ENCODE measurements at regions not wholly inside any gene's neighbourhood (a gene's known extent, or its start where the extent isn't known, plus 50 kb on each side); places are given as distances from the start of the nearest gene placed in this dataset.

DNA sequence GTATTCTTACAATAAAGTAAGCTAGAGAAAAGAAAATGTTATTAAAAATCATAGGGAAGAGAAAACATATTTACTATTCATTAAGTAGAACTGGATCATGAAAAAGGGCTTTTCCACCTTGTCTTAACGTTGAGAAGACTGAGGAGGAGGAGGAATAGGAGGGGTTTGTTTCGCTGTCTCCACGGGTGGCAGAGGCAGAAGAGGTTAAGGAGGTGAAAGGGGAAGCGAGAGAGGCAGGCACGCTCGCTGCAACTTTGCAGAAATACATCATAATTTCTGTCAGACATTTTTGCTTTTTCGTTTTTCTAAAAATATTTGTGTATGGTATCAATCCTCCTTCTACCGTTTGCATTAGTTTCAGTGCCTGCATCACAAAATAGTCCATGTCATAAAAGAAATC lies 2375.1 kb upstream of the AGA start:
- Histone ChIP-seq H3K27me3 (ENCODE audit: control insufficient read depth in 3 of 3, insufficient read depth in 3 of 3, low read length in 3 of 3) (no peaks in the 10 kb centered on the region), H3K27ac (ENCODE audit: low read depth, low read length) (no peak overlapping the region), H3K4me1 (ENCODE audit: control insufficient read depth in 3 of 3, insufficient read depth in 3 of 3, low read length in 3 of 3) (no peaks in the 10 kb centered on the region), H3K9ac (ENCODE audit: low read depth in 1 of 3, low read length in 3 of 3) (no peak overlapping the region), H3K36me3 (ENCODE audit: control insufficient read depth in 3 of 3, insufficient read depth in 3 of 3, low read length in 3 of 3) (no peaks in the 10 kb centered on the region), H3K4me3 (ENCODE audit: low read length in 3 of 3) (no peak overlapping the region), H3K9me3 (ENCODE audit: control insufficient read depth in 3 of 3, low read length in 3 of 3) (no peaks in the 10 kb centered on the region)

DNA sequence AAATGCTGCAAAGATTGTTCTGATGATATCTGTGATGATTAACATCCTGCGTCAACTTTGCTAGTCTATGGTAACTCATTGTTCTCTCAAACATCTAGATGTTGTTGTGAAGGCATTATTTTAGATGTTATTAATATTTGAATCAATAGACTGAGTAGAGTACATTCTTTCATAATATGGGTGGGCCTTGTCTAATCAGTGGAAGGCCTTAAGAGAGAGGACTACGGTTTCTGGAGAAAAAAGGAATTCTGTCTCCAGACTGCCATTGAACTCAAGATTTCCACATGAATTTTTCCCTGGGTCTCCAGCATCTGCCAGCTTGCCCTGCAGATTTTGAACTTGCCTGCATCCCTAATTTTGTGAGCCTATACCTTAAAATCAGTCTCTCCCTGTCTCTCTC lies 2381.1 kb upstream of the AGA start:
- no peaks in the 10 kb centered on the region for H3K27me3 ChIP-seq (ENCODE audit: control insufficient read depth in 3 of 3, insufficient read depth in 3 of 3, low read length in 3 of 3)
- no peaks in the 10 kb centered on the region for H3K4me1 ChIP-seq (ENCODE audit: control insufficient read depth in 3 of 3, insufficient read depth in 3 of 3, low read length in 3 of 3)
- H3K9me3 ChIP-seq (ENCODE audit: control insufficient read depth in 3 of 3, low read length in 3 of 3), result no peaks in the 10 kb centered on the region
- H3K9ac ChIP-seq (ENCODE audit: low read depth in 1 of 3, low read length in 3 of 3), result no peak overlapping the region
- H3K27ac ChIP-seq (ENCODE audit: low read depth, low read length), result no peak overlapping the region
- H3K36me3 ChIP-seq (ENCODE audit: control insufficient read depth in 3 of 3, insufficient read depth in 3 of 3, low read length in 3 of 3), result no peaks in the 10 kb centered on the region
- no peak overlapping the region for H3K4me3 ChIP-seq (ENCODE audit: low read length in 3 of 3)

DNA sequence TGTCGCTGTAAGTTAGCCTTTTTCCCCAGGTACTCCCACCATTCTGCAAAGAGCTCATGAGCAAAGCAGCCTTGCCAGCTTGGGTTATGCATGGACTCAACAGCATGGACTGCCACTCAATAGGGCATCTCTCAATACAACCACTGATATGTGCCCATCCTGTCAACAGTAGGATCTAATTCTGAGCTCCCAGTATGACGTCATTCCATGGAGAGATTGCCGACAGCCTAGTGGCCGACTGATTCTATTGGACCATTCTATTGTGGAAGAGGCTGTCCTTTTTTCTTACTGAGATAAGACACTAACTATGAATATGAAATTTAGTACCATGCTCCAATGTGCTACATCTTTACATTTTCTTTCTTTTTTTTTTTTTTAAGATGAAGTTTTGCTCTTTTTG lies 2389.0 kb upstream of the AGA start:
- H3K9ac ChIP-seq (ENCODE audit: low read depth in 1 of 3, low read length in 3 of 3), result no peak overlapping the region
- no peaks in the 10 kb centered on the region for H3K27me3 ChIP-seq (ENCODE audit: control insufficient read depth in 3 of 3, insufficient read depth in 3 of 3, low read length in 3 of 3)
- no peaks in the 10 kb centered on the region for H3K36me3 ChIP-seq (ENCODE audit: control insufficient read depth in 3 of 3, insufficient read depth in 3 of 3, low read length in 3 of 3)
- no peak overlapping the region for H3K4me3 ChIP-seq (ENCODE audit: low read length in 3 of 3)
- H3K9me3 ChIP-seq (ENCODE audit: control insufficient read depth in 3 of 3, low read length in 3 of 3), result peaks cover 0 to 3% (median 0%) of the 10 kb centered on the region in 3 donors
- no peaks in the 10 kb centered on the region for H3K4me1 ChIP-seq (ENCODE audit: control insufficient read depth in 3 of 3, insufficient read depth in 3 of 3, low read length in 3 of 3)
- H3K27ac ChIP-seq (ENCODE audit: low read depth, low read length), result no peak overlapping the region

DNA sequence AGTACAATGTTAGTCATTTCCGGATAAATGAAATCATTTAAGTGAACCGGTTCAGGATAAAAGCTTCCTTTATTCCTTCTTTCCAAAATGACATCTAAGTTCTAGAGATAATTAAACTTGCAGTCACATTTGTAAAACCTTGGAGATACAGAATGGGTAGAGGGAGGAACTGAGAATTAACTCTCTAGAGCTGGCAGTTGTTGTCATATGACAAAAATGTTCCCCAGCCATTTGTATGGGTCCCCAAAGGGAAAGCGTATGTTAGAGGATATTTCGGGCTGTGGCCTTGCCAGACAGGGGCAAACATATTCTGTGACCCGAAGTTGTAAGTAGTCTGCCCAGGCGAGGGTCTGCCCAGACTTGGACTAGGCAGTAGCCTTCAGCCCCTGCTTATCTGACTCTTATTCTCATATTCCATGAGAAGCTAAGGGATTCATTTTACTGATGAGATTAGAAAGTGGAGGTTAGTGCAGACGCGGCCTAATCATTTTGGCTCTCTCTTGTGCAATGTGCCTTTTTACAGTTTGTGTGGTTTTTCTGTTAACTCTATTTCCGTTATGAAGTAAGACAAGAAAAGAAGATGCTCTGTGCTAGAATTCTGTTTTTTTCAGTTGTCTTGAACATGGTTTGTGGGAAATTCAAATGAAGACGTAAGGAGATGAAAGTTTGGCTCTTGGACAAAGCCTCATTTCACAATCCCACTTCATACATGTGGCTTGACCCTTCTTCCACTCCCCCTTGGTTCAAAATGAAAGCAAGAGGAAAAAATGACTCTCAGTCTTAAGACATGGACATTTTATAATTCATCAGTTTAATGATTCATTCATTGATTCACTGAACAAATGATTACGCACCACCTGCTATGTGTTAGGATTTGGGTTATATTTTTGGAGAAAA lies 2394.2 kb upstream of the AGA start:
- peaks cover 0 to 3% (median 0%) of the 10 kb centered on the region in 3 donors for H3K9me3 ChIP-seq (ENCODE audit: control insufficient read depth in 3 of 3, low read length in 3 of 3)
- H3K36me3 ChIP-seq (ENCODE audit: control insufficient read depth in 3 of 3, insufficient read depth in 3 of 3, low read length in 3 of 3), result no peaks in the 10 kb centered on the region
- H3K27ac ChIP-seq (ENCODE audit: low read depth, low read length), result no peak overlapping the region
- H3K4me3 ChIP-seq (ENCODE audit: low read length in 3 of 3), result no peak overlapping the region
- no peaks in the 10 kb centered on the region for H3K27me3 ChIP-seq (ENCODE audit: control insufficient read depth in 3 of 3, insufficient read depth in 3 of 3, low read length in 3 of 3)
- H3K9ac ChIP-seq (ENCODE audit: low read depth in 1 of 3, low read length in 3 of 3), result no peak overlapping the region
- H3K4me1 ChIP-seq (ENCODE audit: control insufficient read depth in 3 of 3, insufficient read depth in 3 of 3, low read length in 3 of 3), result no peaks in the 10 kb centered on the region

DNA sequence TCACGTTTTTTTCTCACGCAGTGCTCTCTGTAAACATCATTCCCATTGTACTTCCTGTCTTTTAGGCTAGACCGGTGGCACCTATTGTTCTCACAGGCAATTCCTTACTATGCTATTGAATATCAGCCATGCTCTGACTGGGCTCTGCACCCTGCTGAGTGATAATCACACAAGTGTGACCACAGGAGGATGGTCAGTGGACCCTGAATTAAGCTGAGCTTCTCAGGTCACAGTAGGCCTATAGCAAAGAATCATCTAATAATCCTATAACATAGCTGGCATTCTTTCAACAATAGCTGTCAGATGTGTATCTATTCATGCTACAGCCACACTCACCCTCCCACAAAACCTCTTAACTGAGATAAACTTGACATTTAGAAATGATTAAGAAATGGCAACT lies 2399.8 kb upstream of the TENM3 start:
- Histone ChIP-seq H3K36me3 (ENCODE audit: control insufficient read depth in 3 of 3, insufficient read depth in 3 of 3, low read length in 3 of 3) (no peaks in the 10 kb centered on the region), H3K9ac (ENCODE audit: low read depth in 1 of 3, low read length in 3 of 3) (no peak overlapping the region), H3K4me1 (ENCODE audit: control insufficient read depth in 3 of 3, insufficient read depth in 3 of 3, low read length in 3 of 3) (no peaks in the 10 kb centered on the region), H3K27ac (ENCODE audit: low read depth, low read length) (no peak overlapping the region), H3K4me3 (ENCODE audit: low read length in 3 of 3) (no peak overlapping the region), H3K27me3 (ENCODE audit: control insufficient read depth in 3 of 3, insufficient read depth in 3 of 3, low read length in 3 of 3) (no peaks in the 10 kb centered on the region), H3K9me3 (ENCODE audit: control insufficient read depth in 3 of 3, low read length in 3 of 3) (no peaks in the 10 kb centered on the region)

DNA sequence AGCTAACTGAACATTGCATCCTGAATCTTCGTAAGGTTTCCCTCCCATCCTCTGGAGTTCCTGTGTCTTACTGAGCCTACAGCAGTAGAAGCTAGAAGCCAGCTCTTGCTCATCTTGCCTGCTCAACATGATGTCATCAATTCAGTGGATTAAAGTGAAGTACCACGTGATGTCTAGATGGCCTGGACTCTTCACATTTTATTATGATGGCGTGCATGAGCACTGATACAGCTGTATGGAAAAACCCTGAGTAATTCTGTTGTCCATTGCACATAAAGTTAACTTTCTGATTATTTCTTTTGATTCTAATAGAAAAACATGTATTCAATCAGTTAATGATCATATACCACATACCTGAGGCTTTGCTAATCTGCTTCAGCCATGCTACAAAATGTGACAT lies 2387.7 kb upstream of the TENM3 start:
- Histone ChIP-seq H3K9ac (ENCODE audit: low read depth in 1 of 3, low read length in 3 of 3) (no peak overlapping the region), H3K9me3 (ENCODE audit: control insufficient read depth in 3 of 3, low read length in 3 of 3) (no peaks in the 10 kb centered on the region), H3K36me3 (ENCODE audit: control insufficient read depth in 3 of 3, insufficient read depth in 3 of 3, low read length in 3 of 3) (no peaks in the 10 kb centered on the region), H3K4me3 (ENCODE audit: low read length in 3 of 3) (no peak overlapping the region), H3K4me1 (ENCODE audit: control insufficient read depth in 3 of 3, insufficient read depth in 3 of 3, low read length in 3 of 3) (no peaks in the 10 kb centered on the region), H3K27me3 (ENCODE audit: control insufficient read depth in 3 of 3, insufficient read depth in 3 of 3, low read length in 3 of 3) (no peaks in the 10 kb centered on the region), H3K27ac (ENCODE audit: low read depth, low read length) (no peak overlapping the region)

DNA sequence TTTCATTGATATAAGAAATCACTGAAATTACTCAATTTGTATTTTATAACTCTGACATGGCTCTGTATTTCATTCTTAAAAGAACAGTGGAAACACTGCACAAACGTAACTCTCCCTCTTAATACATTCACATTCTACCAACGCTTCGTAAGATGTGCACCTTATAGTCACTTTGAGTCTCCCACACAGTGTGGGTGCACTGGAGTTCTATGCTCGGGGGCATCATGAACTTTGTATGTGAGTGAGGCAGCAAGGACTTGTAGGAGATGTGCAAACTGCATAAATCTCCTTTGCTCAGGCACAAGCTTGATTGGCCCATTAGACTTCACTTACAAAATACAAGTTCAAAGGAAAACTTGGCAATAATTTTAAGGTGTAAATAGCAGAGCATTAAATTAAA lies 2385.0 kb upstream of the TENM3 start:
- no peaks in the 10 kb centered on the region for H3K27me3 ChIP-seq (ENCODE audit: control insufficient read depth in 3 of 3, insufficient read depth in 3 of 3, low read length in 3 of 3)
- no peak overlapping the region for H3K27ac ChIP-seq (ENCODE audit: low read depth, low read length)
- no peaks in the 10 kb centered on the region for H3K36me3 ChIP-seq (ENCODE audit: control insufficient read depth in 3 of 3, insufficient read depth in 3 of 3, low read length in 3 of 3)
- no peak overlapping the region for H3K4me3 ChIP-seq (ENCODE audit: low read length in 3 of 3)
- H3K4me1 ChIP-seq (ENCODE audit: control insufficient read depth in 3 of 3, insufficient read depth in 3 of 3, low read length in 3 of 3), result no peaks in the 10 kb centered on the region
- no peak overlapping the region for H3K9ac ChIP-seq (ENCODE audit: low read depth in 1 of 3, low read length in 3 of 3)
- H3K9me3 ChIP-seq (ENCODE audit: control insufficient read depth in 3 of 3, low read length in 3 of 3), result no peaks in the 10 kb centered on the region

DNA sequence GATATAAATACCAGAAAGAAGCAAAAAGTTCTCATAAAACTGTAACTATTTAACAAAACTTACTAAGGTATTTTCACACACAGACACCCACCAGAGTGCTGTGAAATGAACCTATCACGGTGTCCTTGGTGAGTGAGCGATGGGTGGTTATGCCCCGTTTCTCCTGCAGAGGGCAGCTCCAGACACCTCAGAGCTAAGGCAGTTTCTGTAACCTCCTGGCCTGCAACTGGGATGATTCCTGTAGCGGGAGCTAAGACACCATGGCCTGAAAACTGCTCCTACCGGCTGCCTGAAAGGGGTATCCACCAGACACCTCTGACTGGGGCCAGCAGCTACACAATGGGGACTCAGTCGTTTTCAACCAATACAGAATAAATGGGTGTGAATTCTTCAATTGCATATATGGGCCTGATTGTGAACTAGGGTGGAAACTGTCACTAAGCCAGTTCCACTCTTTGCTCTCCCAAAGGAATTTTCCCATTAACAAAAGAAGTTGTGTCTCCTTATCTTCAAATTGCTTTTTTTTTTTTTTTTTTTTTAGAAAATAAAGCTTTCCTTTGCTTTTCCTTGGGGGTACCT lies 2375.8 kb upstream of the TENM3 start:
- H3K27ac ChIP-seq (ENCODE audit: low read depth, low read length), result no peak overlapping the region
- H3K9ac ChIP-seq (ENCODE audit: low read depth in 1 of 3, low read length in 3 of 3), result no peak overlapping the region
- H3K36me3 ChIP-seq (ENCODE audit: control insufficient read depth in 3 of 3, insufficient read depth in 3 of 3, low read length in 3 of 3), result no peaks in the 10 kb centered on the region
- H3K9me3 ChIP-seq (ENCODE audit: control insufficient read depth in 3 of 3, low read length in 3 of 3), result no peaks in the 10 kb centered on the region
- no peak overlapping the region for H3K4me3 ChIP-seq (ENCODE audit: low read length in 3 of 3)
- no peaks in the 10 kb centered on the region for H3K4me1 ChIP-seq (ENCODE audit: control insufficient read depth in 3 of 3, insufficient read depth in 3 of 3, low read length in 3 of 3)
- no peaks in the 10 kb centered on the region for H3K27me3 ChIP-seq (ENCODE audit: control insufficient read depth in 3 of 3, insufficient read depth in 3 of 3, low read length in 3 of 3)

DNA sequence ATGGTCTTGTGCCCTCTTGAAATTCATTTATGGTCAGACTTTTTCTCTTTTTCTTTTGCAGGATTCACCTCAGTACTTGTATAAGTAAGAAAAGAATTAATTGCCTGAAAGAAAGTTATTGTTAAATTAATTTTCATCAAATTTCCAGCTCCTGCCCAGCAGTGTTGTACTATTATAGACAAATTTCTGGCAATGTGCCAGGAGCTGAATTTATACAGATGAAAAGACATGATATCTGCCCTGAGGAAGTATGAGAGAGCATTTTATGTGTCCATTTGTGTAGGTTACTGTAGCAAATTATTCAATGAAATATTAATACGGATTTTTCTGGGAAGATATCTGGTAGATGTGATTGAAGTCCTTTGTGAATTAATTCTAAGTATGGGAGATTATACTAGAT lies 2371.5 kb upstream of the TENM3 start:
- Histone ChIP-seq H3K9me3 (ENCODE audit: control insufficient read depth in 3 of 3, low read length in 3 of 3) (no peaks in the 10 kb centered on the region), H3K4me3 (ENCODE audit: low read length in 3 of 3) (no peak overlapping the region), H3K27ac (ENCODE audit: low read depth, low read length) (no peak overlapping the region), H3K36me3 (ENCODE audit: control insufficient read depth in 3 of 3, insufficient read depth in 3 of 3, low read length in 3 of 3) (no peaks in the 10 kb centered on the region), H3K27me3 (ENCODE audit: control insufficient read depth in 3 of 3, insufficient read depth in 3 of 3, low read length in 3 of 3) (no peaks in the 10 kb centered on the region), H3K4me1 (ENCODE audit: control insufficient read depth in 3 of 3, insufficient read depth in 3 of 3, low read length in 3 of 3) (no peaks in the 10 kb centered on the region), H3K9ac (ENCODE audit: low read depth in 1 of 3, low read length in 3 of 3) (no peak overlapping the region)

DNA sequence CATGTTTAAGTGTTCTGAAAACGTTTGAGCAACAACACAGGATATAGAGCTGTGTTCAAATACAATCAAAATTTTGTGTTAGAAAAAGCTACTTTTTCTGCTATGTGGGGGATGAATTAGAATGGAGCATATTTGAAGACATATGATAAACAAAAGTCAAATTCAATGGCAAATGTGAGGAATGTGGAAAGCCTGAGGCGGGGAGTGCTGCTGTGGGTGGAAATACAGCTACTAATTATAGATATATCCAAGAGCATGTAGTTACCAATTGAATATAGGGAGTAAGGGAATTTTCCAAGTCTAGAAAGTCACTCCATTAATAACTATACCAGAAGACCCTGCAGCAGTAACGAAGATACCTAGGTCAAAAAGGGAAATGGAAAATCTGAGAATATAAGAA lies 2370.4 kb upstream of the TENM3 start:
- H3K4me1 ChIP-seq (ENCODE audit: control insufficient read depth in 3 of 3, insufficient read depth in 3 of 3, low read length in 3 of 3), result no peaks in the 10 kb centered on the region
- no peak overlapping the region for H3K9ac ChIP-seq (ENCODE audit: low read depth in 1 of 3, low read length in 3 of 3)
- no peaks in the 10 kb centered on the region for H3K27me3 ChIP-seq (ENCODE audit: control insufficient read depth in 3 of 3, insufficient read depth in 3 of 3, low read length in 3 of 3)
- no peaks in the 10 kb centered on the region for H3K36me3 ChIP-seq (ENCODE audit: control insufficient read depth in 3 of 3, insufficient read depth in 3 of 3, low read length in 3 of 3)
- H3K27ac ChIP-seq (ENCODE audit: low read depth, low read length), result no peak overlapping the region
- no peak overlapping the region for H3K4me3 ChIP-seq (ENCODE audit: low read length in 3 of 3)
- H3K9me3 ChIP-seq (ENCODE audit: control insufficient read depth in 3 of 3, low read length in 3 of 3), result no peaks in the 10 kb centered on the region

Measured in skeletal muscle tissue (tissue), 3 donors.